Inflammatory macrophage treated with lipopolysaccharide for 1 hour (primary cell): ENCODE measurements at regions not wholly inside any gene's neighbourhood (a gene's known extent, or its start where the extent isn't known, plus 50 kb on each side); places are given as distances from the start of the nearest gene placed in this dataset.
"Not testable (repeated sequence)": the region's sequence is repeated elsewhere in the genome, so short reads cannot be mapped to it uniquely, and the experiment has no call there.

Source experiments
- DNase-seq, 2 donors: peaks; one replicate each; pipeline ENCODE4 v3.0.0-alpha.2; 2020 to 2022

DNA sequence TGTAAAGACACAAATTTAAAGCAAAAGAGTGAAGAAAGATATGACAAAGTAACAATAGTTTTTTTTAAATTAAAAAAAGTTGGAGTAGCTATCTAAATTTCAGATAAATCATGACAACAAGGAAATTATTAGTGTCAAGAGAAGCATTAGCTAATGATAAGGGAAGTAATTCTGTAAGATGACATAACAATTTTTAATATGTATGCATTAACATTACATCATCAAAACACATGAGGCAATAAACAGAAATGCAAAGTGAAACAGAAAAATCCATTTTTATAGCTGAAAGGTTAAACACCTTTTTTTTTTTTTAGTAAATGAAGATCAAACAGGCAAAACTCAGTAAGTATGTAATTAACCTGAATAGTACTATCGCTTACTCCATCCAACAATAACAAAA, 804.9 kb upstream of the PRR20A start:
- DNase-seq, result no peak

- no peak for DNase-seq
These were observed 802.3 kb upstream of the PRR20A start for GRCh38 chr13:56338421-56338820.

GRCh38 chr13:56347014-56347413, 793.7 kb upstream of the PRR20A start:
- DNase-seq, result no peak

DNA sequence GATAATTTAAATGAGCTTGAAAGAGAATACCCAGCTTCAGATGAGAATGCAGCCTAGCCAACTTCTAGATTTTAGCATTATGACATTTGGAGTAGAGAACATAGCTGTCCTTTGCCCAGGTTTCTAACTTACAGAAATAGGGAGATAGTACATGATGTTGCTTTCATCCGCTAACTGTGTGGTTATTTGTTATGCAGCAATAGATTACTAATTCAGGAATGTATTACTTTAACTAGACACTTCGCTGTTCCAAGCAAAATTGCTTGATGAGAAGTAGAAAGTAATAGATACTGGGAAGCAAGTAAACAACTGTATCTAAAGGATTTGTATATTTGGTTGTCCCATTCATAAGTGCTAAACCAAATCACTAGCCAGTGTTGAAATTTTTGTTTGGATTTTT, 790.9 kb upstream of the PRR20A start:
- no peak for DNase-seq

DNA sequence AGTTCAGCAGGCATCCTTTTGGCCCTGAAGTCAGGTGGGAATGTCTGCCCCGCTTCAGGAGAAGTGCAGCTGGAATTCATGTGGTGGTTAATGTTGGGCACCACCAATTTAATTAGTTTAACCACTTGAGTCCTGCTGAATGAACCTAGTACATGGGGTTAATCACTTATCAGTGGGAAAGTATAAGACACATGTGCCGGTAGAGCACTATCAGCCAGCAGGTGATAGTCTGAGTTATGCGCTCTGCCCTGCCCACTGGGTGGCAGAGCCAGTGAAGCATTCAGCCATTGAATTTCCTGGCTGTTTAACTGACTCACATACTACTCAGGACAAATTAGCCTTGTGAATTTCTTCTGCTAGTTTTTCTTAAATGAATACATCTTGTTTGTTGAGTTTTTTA, 789.7 kb upstream of the PRR20A start:
- DNase-seq, result no peak

- DNase-seq, result no peak
These were observed 788.4 kb upstream of the PRR20A start for GRCh38 chr13:56352361-56352760.

DNA sequence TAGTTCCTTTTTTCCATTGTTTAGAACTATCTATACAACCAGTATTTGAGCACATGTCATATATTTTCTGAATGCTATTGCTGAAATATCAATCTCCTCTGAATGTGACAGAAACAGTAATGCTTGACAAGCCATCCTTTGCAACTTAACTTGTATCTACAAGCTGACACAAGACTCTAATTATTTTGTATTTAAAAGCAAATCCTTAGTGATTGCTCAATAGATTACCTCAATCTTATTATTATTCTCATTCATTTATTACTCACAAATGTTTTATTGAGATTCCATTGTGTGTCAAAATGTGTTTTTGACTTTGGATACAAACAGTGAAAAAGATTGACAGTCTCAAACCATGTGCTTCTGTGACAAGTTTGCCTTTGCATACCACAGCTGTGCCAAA, 787.8 kb upstream of the PRR20A start:
- no peak for DNase-seq

GRCh38 chr13:56356690-56357089, 784.0 kb upstream of the PRR20A start:
- DNase-seq, result no peak

DNA sequence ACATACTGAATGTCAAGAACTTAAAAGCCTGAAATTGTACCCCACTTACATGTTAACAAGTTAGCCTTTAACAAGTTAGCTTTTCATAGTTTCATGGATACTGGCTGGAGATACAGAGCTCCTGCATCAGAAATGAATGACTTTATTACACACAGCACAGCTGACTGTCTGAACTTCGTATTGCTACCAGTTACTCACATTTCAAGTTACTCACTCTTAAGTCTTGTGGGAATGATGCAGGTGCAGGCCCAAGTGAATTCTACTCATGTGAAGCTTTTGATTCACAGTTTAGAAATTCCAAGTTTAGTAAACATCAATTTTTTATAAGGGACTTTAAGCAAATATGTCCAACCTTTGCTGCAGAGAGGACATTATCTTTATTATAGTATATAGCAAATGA, 762.2 kb upstream of the PRR20A start:
- no peak for DNase-seq

GRCh38 chr13:56393549-56393948, 747.2 kb upstream of the PRR20A start:
- no peak for DNase-seq

DNA sequence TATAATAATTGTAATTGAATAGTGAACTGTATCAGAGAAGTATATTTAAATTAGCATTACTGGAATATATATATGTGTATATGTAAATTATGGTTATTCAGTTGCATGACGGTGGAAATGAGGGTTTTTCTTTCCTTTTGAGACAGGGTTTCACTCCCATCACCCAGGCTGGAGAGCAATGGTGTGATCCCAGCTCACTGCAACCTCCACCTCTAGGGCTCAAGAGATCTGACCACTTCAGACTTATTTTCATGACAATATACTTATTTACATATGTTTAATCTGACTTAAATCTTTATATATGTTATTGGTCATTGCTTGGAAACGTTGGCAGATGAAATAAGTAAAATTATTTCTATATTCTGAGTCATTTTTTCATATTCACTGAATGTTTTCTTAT, 744.4 kb upstream of the PRR20A start:
- no peak for DNase-seq

DNA sequence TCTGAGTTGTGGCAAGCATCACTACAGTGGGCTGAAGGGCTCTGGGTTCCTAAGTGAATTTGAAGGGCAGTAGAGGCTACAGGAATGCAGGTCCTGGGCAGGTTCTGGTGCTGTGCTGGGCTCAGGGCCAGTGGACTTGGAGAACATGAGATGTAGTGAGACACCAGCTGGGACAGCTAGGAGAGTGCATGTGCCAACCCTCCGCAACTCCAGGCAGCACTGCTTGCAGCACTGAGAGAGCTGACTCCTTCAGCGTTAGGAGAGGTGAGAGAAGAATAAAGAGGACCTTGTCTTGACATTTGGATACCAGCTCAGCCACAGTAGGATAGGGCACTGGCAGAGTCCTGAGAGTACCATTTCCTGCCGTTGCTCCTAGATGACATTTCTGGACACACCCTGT, 739.9 kb upstream of the PRR20A start:
- no peak for DNase-seq

GRCh38 chr13:56412856-56413255, 727.9 kb upstream of the PRR20A start:
- DNase-seq, result no peak

DNA sequence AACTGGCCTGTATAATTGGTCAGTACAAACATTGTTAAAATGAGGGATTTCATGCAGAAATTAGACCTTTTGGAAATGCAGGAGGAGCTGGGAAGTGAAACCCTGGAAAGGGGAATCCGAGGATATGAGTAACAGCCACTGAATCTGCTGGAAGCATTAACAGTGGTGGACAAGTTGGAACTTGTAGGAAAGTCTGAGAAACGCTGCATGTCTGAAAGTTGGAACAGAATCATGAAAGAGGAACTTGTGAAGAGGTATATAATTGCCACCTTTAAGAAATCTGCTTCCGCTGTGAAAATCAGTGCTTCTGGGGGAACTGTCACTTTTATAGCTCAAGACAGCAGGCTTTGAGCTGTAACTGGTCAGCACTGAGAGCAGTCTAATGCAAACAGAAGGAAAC, 716.5 kb upstream of the PRR20A start:
- DNase-seq, result no peak

DNA sequence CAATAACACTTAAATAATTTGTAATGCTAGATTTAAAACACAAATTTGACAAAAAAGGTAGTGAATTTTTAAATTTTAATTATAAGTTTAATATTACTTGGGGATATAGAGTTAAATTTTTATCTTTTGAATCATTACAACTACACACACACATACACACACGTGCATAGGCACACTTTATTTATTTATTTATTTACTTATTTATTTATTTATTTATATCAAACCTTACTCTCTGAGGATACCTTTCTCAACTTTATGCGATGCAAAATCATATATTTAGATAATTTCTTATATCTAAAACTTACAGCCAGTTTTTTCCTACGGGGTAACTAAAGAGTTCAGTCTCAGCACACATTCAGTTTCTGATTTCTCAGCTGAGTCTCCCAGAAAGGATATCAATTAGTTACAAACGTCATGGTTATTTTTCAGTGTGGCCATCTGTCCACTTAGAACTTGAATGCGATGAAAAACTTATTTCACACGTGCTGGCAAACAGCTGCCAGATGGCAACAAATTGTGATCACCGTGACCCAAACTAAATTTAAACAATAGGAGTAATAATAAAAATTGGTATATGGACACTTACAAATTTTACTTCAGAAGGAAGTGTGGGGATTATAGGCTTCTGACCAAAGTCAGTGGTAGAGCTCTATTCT, 683.1 kb upstream of the PRR20A start:
- DNase-seq, result no peak

DNA sequence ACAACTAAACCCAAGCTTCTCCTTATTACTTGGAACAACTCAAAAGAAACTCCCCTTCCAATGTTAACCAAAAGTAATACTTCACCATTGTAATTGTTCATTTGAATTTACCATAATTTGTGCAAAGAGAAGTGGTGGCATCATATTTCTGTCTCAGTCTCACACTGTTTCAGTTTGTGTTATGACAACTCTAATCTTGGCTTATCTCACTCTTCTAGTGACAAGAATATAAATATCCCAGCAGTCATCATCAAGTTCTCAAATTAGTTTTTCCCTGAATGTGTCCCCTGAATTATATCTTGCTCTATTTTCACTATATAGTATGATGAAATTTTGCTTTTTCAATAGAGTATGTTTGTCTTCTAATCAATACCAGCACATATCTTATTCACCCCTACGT, 681.4 kb upstream of the PRR20A start:
- no peak for DNase-seq

- DNase-seq, result no peak
These were observed 639.0 kb upstream of the PRR20A start for GRCh38 chr13:56501750-56502149.

DNA sequence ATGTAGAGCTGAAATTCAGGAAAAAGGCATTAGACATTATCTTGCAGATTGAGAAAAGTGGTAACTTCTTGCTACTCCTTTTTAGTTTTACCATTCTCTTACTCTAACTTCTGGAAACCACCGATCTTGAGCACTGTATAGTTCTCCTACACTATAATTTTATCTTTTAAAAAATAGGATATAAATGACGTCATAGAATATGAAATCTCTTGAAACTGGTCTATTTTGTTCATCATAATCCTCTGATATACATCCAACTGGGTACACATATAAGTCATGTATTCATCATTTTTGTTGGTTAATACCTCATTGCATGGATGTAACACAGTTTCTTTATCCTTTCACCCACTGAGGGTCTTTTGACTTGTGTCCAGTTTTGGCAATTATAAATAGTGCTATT, 629.9 kb upstream of the PRR20A start:
- no peak for DNase-seq

- not testable (repeated sequence) for DNase-seq
These were observed 628.4 kb upstream of the PRR20A start for GRCh38 chr13:56512336-56512735.

DNA sequence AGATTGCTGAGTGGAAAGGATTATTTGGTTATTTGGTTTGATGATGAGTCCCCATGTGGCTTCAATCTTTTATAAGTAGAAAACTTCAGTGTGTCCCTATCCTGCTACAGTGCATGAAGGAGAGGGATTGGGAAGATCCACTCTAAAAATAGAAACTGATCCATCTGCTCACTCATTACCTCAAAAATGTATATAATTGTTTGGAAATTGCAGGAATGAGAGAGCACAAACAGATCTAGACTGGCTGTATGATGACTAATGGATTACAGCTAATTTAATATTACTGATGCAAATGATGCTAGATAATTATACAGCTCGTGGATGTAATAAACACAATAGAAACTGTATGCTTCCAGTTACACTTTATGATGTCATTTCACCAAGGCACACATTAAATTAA, 625.3 kb upstream of the PRR20A start:
- no peak for DNase-seq

DNA sequence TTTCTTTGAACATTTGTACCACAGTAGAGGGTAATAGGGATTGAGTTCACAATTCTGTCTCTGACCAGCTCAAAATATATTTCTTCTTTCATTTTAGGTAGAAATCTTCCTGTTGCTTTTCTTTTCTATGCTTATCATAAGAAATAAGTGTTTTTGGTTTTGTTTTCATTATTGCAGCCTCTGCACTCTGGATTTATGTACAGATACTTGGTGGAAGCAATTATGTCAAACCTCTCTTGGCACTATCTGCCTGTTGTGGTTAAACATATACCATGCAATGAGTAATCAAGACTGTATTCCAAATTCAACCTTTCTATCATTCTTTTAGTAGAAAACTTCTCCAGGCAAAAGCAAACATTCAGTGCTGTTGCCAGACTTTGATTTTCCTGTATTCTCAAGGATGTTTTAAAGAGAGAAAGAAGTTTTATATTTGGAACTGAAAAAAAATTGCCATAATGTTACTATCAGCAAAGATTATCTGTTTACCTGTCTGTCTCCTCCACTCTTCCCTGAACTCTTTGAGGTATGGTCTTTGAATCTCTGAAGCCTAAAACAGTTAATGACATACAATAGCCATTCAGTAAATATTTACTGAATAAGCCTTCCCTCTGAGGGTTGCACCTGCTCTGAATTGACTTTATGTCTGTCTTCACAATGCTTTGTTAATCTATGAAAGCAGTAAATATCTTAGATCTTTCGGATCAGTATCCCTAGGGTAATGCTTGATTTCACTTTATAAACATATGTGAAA, 612.5 kb upstream of the PRR20A start:
- DNase-seq, result no peak

- no peak for DNase-seq
These were observed 610.6 kb upstream of the PRR20A start for GRCh38 chr13:56530096-56530495.

- not testable (repeated sequence) for DNase-seq
These were observed 592.8 kb upstream of the PRR20A start for GRCh38 chr13:56547921-56548320.

- DNase-seq, result no peak
These were observed 581.9 kb upstream of the PRR20A start for GRCh38 chr13:56558698-56559320.
